Activated CD8-positive, alpha-beta T cell treated with anti-CD3 and anti-CD28 coated beads, Interleukin-2, amount 10 ng/mL, durations not matched to agents 7 days and 5 days (primary cell): ENCODE measurements at regions not wholly inside any gene's neighbourhood (a gene's known extent, or its start where the extent isn't known, plus 50 kb on each side); places are given as distances from the start of the nearest gene placed in this dataset.

Experiments used
- ATAC-seq: fragments of 150-1000 bp; cut with Tn5 transposase; one replicate; pipeline ENCODE4 v1.10.0; 2021; ENCODE audit warnings: moderate library complexity
- CTCF ChIA-PET: fragments of 350-600 bp; sonication (Branson Sonifier 250); formaldehyde crosslinking; loops from one replicate; lab custom pipeline; 2021; ENCODE audit warnings: antibody characterized with exemption; lab: Charles Lee
- POLR2A ChIA-PET: fragments of 350-600 bp; sonication (Branson Sonifier 250); formaldehyde crosslinking; loops from one replicate; lab custom pipeline; 2021; ENCODE audit warnings: antibody characterized with exemption; lab: Charles Lee
- DNase-seq: peaks from one replicate; pipeline ENCODE4 v3.0.0-alpha.2; 2020
- H3K27ac Mint-ChIP-seq: one replicate; pipeline ENCODE4 v1.8.0; 2021; ENCODE audit warnings: mild to moderate bottlenecking, mixed read lengths
- H3K27me3 Mint-ChIP-seq: one replicate; pipeline ENCODE4 v1.8.0; 2021; ENCODE audit warnings: low read depth, mixed read lengths
- H3K36me3 Mint-ChIP-seq: one replicate; pipeline ENCODE4 v1.8.0; 2021; ENCODE audit warnings: low read depth, mixed read lengths
- H3K4me1 Mint-ChIP-seq: one replicate; pipeline ENCODE4 v1.8.0; 2021; ENCODE audit warnings: low read depth, mixed read lengths
- H3K4me3 Mint-ChIP-seq: one replicate; pipeline ENCODE4 v1.8.0; 2021; ENCODE audit warnings: mild to moderate bottlenecking, mixed read lengths
- H3K9me3 Mint-ChIP-seq: one replicate; pipeline ENCODE4 v1.8.0; 2022; ENCODE audit warnings: mixed read lengths; ENCODE audit not compliant: insufficient read depth

GRCh38 chr19:29393915-29394460, 131.8 kb upstream of the VSTM2B start:
- Mint-ChIP-seq H3K4me3 (no peak overlapping the region), H3K36me3 (no peaks in the 10 kb centered on the region), H3K4me1 (no peaks in the 10 kb centered on the region), H3K27ac (no peak overlapping the region), H3K27me3 (no peaks in the 10 kb centered on the region), H3K9me3 (peaks cover 4% of the 10 kb centered on the region)
- ChIA-PET POLR2A (no interaction called here), CTCF (no interaction called here)
- ATAC-seq (no peak), DNase-seq (no peak)

- H3K27ac Mint-ChIP-seq: no peak overlapping the region
- CTCF ChIA-PET: no interaction called here
- POLR2A ChIA-PET: no interaction called here
- no peak overlapping the region for H3K4me3 Mint-ChIP-seq
- H3K27me3 Mint-ChIP-seq: no peaks in the 10 kb centered on the region
- H3K4me1 Mint-ChIP-seq: no peaks in the 10 kb centered on the region
- H3K9me3 Mint-ChIP-seq: peaks cover 4% of the 10 kb centered on the region
- ATAC-seq: no peak
- H3K36me3 Mint-ChIP-seq: no peaks in the 10 kb centered on the region
- no peak for DNase-seq
These were observed 130.6 kb upstream of the VSTM2B start for GRCh38 chr19:29395111-29395733.

- CTCF ChIA-PET: no interaction called here
- no peaks in the 10 kb centered on the region for H3K36me3 Mint-ChIP-seq
- no peak for DNase-seq
- POLR2A ChIA-PET: no interaction called here
- H3K4me1 Mint-ChIP-seq: no peaks in the 10 kb centered on the region
- ATAC-seq: no peak
- H3K4me3 Mint-ChIP-seq: no peak overlapping the region
- peaks cover 4% of the 10 kb centered on the region for H3K9me3 Mint-ChIP-seq
- H3K27me3 Mint-ChIP-seq: no peaks in the 10 kb centered on the region
- no peak overlapping the region for H3K27ac Mint-ChIP-seq
These were observed 129.9 kb upstream of the VSTM2B start for GRCh38 chr19:29395734-29396414.

GRCh38 chr19:29396925-29397324, 128.9 kb upstream of the VSTM2B start:
- ATAC-seq: no peak
- DNase-seq: no peak
- Mint-ChIP-seq H3K4me3 (no peak overlapping the region), H3K4me1 (no peaks in the 10 kb centered on the region), H3K36me3 (no peaks in the 10 kb centered on the region), H3K27ac (no peak overlapping the region), H3K27me3 (no peaks in the 10 kb centered on the region), H3K9me3 (peaks cover under 1% of the 10 kb centered on the region)
- POLR2A ChIA-PET: no interaction called here
- CTCF ChIA-PET: no interaction called here

- H3K36me3 Mint-ChIP-seq: no peaks in the 10 kb centered on the region
- H3K27ac Mint-ChIP-seq: no peak overlapping the region
- H3K27me3 Mint-ChIP-seq: no peaks in the 10 kb centered on the region
- H3K4me1 Mint-ChIP-seq: no peaks in the 10 kb centered on the region
- DNase-seq (no peak), ATAC-seq (no peak)
- ChIA-PET CTCF (no interaction called here), POLR2A (no interaction called here)
- no peak overlapping the region for H3K4me3 Mint-ChIP-seq
- H3K9me3 Mint-ChIP-seq: no peaks in the 10 kb centered on the region
These were observed 128.0 kb upstream of the VSTM2B start for GRCh38 chr19:29397748-29398147.

GRCh38 chr19:29399804-29400203, 126.0 kb upstream of the VSTM2B start:
- no peak for DNase-seq
- CTCF ChIA-PET: no interaction called here
- Mint-ChIP-seq H3K4me3 (no peak overlapping the region), H3K27ac (no peak overlapping the region), H3K36me3 (no peaks in the 10 kb centered on the region), H3K9me3 (no peaks in the 10 kb centered on the region), H3K27me3 (no peaks in the 10 kb centered on the region), H3K4me1 (no peaks in the 10 kb centered on the region)
- no peak for ATAC-seq
- POLR2A ChIA-PET: no interaction called here

GRCh38 chr19:29400917-29401711, 124.7 kb upstream of the VSTM2B start:
- H3K27me3 Mint-ChIP-seq: no peaks in the 10 kb centered on the region
- ATAC-seq (no peak), DNase-seq (no peak)
- H3K27ac Mint-ChIP-seq: no peak overlapping the region
- no peaks in the 10 kb centered on the region for H3K9me3 Mint-ChIP-seq
- ChIA-PET POLR2A (no interaction called here), CTCF (no interaction called here)
- no peaks in the 10 kb centered on the region for H3K4me1 Mint-ChIP-seq
- no peaks in the 10 kb centered on the region for H3K36me3 Mint-ChIP-seq
- H3K4me3 Mint-ChIP-seq: no peak overlapping the region

GRCh38 chr19:29401712-29402421, 123.9 kb upstream of the VSTM2B start:
- Mint-ChIP-seq H3K27ac (no peak overlapping the region), H3K36me3 (no peaks in the 10 kb centered on the region), H3K27me3 (no peaks in the 10 kb centered on the region), H3K9me3 (no peaks in the 10 kb centered on the region), H3K4me1 (no peaks in the 10 kb centered on the region), H3K4me3 (no peak overlapping the region)
- POLR2A ChIA-PET: no interaction called here
- no peak for DNase-seq
- no peak for ATAC-seq
- CTCF ChIA-PET: no interaction called here

- Mint-ChIP-seq H3K4me1 (no peaks in the 10 kb centered on the region), H3K4me3 (no peak overlapping the region), H3K36me3 (no peaks in the 10 kb centered on the region), H3K27ac (no peak overlapping the region), H3K9me3 (no peaks in the 10 kb centered on the region), H3K27me3 (no peaks in the 10 kb centered on the region)
- ChIA-PET POLR2A (no interaction called here), CTCF (no interaction called here)
- ATAC-seq (no peak), DNase-seq (no peak)
These were observed 123.2 kb upstream of the VSTM2B start for GRCh38 chr19:29402563-29402962.

GRCh38 chr19:29404015-29404414, 121.8 kb upstream of the VSTM2B start:
- H3K27me3 Mint-ChIP-seq: no peaks in the 10 kb centered on the region
- H3K4me3 Mint-ChIP-seq: no peak overlapping the region
- DNase-seq: no peak
- H3K4me1 Mint-ChIP-seq: no peaks in the 10 kb centered on the region
- ChIA-PET POLR2A (no interaction called here), CTCF (no interaction called here)
- no peak for ATAC-seq
- H3K27ac Mint-ChIP-seq: no peak overlapping the region
- H3K9me3 Mint-ChIP-seq: no peaks in the 10 kb centered on the region
- H3K36me3 Mint-ChIP-seq: no peaks in the 10 kb centered on the region

- ATAC-seq: no peak
- no peak overlapping the region for H3K27ac Mint-ChIP-seq
- H3K27me3 Mint-ChIP-seq: no peaks in the 10 kb centered on the region
- no peak overlapping the region for H3K4me3 Mint-ChIP-seq
- ChIA-PET POLR2A (no interaction called here), CTCF (no interaction called here)
- H3K36me3 Mint-ChIP-seq: no peaks in the 10 kb centered on the region
- no peak for DNase-seq
- no peaks in the 10 kb centered on the region for H3K4me1 Mint-ChIP-seq
- H3K9me3 Mint-ChIP-seq: no peaks in the 10 kb centered on the region
These were observed 120.7 kb upstream of the VSTM2B start for GRCh38 chr19:29404951-29405727.
